Activated CD4-positive, CD25-positive, alpha-beta regulatory T cell treated with anti-CD3 and anti-CD28 coated beads, Interleukin-2, amount 50 U/mL, for 16 hours (primary cell): ENCODE measurements at regions not wholly inside any gene's neighbourhood (a gene's known extent, or its start where the extent isn't known, plus 50 kb on each side); places are given as distances from the start of the nearest gene placed in this dataset.

Source experiments
- DNase-seq: peaks from one replicate; pipeline ENCODE4 v3.0.0-alpha.2; 2020; ENCODE audit warnings: low read depth, low spot score

DNA sequence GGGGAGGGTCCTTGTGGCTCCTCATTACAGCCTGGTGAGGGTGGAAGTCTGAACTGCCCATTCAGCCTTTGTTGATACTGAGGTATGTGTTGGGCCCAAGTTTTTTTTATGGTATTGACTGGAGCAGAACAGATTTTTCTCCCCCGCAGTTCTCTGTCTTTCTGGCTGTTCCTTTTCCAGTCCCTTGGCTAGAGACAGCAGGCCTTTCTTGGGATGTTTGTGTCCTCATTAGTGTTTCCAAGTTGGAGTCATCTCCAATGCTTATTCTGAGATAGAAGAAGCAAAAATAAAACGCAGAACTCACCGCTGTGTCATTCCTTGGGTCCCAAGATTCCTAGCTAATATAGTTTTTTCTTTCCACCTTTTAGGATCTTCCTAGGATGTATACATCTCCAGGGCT lies 193.3 kb downstream of the RAMP3 start:
- DNase-seq: no peak

- no peak for DNase-seq
Observed at GRCh38 chr7:45358287-45358686, 200.7 kb downstream of the RAMP3 start.

DNA sequence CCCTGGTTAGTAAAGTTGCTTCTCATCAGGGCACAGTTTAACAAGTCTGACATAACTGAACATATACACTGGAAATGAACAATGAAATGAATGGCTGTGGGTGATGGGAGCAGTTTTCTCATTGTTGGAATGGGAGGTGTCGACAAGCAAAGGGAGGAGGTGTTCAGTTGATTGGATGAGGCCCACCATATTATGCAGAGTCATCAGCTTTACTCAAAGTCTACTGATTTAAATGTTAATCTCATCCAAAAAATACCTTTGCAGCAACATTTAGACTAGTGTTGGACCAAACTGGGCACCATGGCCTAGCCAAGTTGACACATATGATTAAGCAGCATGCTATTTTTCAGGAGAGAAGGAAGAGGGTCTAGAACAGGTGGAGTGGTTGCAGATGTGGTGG lies 201.7 kb downstream of the RAMP3 start:
- DNase-seq: no peak

DNA sequence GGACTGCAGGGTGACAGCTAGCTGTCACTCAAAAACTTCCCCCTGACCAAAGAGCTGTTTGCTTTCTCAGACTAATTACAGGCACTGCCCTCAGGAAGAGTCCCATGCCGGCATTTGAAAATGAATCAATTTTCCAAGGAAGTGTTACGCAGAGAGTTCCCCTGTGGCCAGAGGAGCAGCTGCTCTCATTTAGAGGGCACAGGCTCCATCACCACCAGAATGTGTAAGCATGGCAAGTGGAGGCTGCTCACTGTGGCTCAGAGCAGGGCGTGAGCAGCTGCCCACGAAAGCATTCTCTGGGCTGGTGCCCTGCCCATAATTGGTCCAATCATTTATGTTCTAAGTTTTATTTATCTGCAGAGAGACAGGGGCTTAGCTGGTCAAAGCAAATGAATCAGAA lies 202.2 kb downstream of the RAMP3 start:
- no peak for DNase-seq

DNA sequence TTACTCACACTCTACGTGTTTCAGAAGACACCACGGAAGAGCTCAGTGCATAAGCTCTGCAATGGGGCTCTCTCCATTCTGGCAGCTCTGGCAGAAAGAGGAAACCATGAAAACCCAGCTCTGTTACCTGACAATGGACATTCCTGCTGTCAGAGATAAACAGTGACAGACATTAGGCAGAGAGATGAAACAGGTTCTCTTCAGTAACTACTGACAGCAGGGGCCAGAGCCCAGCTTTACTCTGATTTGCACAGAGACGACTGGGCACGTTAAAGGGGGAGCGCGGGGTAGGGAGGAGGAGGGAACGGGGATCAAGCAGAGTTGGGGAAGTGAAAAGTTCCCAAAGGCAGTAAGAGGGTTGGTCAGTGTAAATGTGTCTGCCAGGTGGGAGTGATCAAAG lies 206.1 kb downstream of the RAMP3 start:
- DNase-seq: no peak

GRCh38 chr7:45365341-45365740 lies 207.8 kb downstream of the RAMP3 start:
- DNase-seq: no peak

GRCh38 chr7:45366475-45366874 lies 207.7 kb upstream of the ADCY1 start:
- no peak for DNase-seq

- no peak for DNase-seq
Observed at GRCh38 chr7:45367026-45367425, 207.1 kb upstream of the ADCY1 start.

GRCh38 chr7:45368129-45368807 lies 205.9 kb upstream of the ADCY1 start:
- no peak for DNase-seq

GRCh38 chr7:45384499-45384898 lies 189.7 kb upstream of the ADCY1 start:
- DNase-seq: no peak

- DNase-seq: no peak
Observed at GRCh38 chr7:45387837-45388236, 186.3 kb upstream of the ADCY1 start.

GRCh38 chr7:45389073-45389872 lies 184.9 kb upstream of the ADCY1 start:
- DNase-seq: no peak

GRCh38 chr7:45390180-45390579 lies 184.0 kb upstream of the ADCY1 start:
- no peak for DNase-seq

DNA sequence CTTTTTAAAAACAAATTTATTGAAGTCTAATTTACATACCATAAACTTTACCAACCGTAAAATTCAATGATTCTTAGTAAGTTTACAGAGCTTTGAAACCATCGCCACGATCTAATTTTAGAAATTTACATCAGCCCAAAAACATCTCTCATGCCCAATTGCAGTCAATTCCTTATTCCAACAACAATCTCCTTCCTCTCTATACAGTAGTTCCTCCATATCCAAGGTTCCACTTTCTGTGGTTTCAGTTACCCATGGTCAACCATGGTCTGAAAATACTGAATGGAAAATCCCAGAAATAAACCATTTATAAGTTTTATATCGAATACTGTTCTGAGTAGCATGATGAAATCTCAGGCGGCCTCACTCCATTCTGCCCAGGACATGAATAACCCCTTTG lies 183.4 kb upstream of the ADCY1 start:
- DNase-seq: no peak

GRCh38 chr7:45391618-45392451 lies 182.3 kb upstream of the ADCY1 start:
- DNase-seq: no peak

DNA sequence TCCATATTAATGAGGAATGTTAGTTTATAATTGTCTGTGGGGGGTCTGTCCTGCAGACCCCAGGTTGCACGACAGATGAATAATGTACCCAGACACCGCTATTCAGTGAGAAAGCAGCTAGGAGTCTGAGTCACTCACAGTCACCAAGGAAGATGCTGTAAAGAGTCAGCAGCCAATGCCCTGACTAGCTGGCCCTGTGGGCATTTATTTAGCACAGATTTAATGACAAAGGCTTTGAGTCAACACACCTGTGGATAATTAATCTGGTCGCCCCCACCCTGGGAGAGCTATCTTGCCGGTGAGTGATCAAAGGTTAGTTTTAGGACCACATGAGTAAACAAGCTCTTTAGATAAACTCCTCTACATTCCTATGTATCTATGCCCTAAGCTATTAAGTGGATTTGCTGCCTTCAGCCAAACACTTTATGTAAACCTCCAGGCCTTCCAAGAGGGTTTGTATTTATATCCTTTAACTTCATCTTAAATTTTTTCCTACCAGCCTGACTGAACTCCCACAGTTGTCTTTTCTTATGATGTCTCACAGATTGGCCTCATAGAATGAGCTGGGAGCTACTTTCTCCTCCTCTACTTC lies 180.0 kb upstream of the ADCY1 start:
- DNase-seq: no peak

GRCh38 chr7:45399069-45399468 lies 175.1 kb upstream of the ADCY1 start:
- DNase-seq: no peak

GRCh38 chr7:45400680-45401079 lies 173.5 kb upstream of the ADCY1 start:
- no peak for DNase-seq

DNA sequence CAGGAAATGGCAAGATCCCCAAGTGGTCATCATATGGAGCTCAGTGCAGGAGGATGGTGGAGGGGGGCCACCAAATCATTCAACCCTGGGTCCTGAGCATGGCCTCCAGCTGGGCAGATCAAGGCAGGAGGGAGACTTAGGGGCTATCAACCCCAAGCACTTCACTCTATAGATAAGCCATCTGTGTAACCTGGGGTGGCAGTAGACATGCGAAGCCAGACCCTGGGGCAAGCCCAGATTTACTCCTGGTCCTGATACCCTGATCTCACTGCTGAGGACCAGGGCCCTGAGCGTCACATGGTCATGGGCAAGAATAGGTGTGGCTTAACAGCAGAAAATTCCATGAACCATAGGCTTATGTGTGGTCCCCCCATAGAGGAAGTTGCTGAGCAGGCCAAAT lies 173.0 kb upstream of the ADCY1 start:
- no peak for DNase-seq

- DNase-seq: no peak
Observed at GRCh38 chr7:45401851-45402250, 172.3 kb upstream of the ADCY1 start.

- DNase-seq: no peak
Observed at GRCh38 chr7:45402480-45403218, 171.5 kb upstream of the ADCY1 start.
